ENCODE measurements at regions not wholly inside any gene's neighbourhood (a gene's known extent, or its start where the extent isn't known, plus 50 kb on each side); places are given as distances from the start of the nearest gene placed in this dataset.

- ATAC-seq (no peak), FAIRE-seq (no peak), DNase-seq (no peak)
- H3K27ac ChIP-seq = no peak overlapping the region
- 67 to 69% methylated on average over 7 of the region's 7 CpGs for WGBS, 2 donors
- H3K4me3 ChIP-seq = no peak overlapping the region
- no peaks in the 10 kb centered on the region for H3K27me3 ChIP-seq
- no peaks in the 10 kb centered on the region for H3K4me1 ChIP-seq
- no peaks in the 10 kb centered on the region for H3K36me3 ChIP-seq
- no peaks in the 10 kb centered on the region for H3K9me3 ChIP-seq
- intact Hi-C loops (cut with DNase I) = no loop called here
- TF ChIP-seq CTCF (IDR thresholded peaks at IDR 0.05) = no peak
Observed at GRCh38 chr2:238655198-238655860, 192.6 kb upstream of the TWIST2 start.

GRCh38 chr2:238655974-238656722, 191.7 kb upstream of the TWIST2 start:
- FAIRE-seq = no peak

GRCh38 chr2:238657132-238658053, 190.5 kb upstream of the TWIST2 start:
- H3K36me3 ChIP-seq = no peaks in the 10 kb centered on the region
- ATAC-seq = no peak
- DNase-seq = no peak
- no peaks in the 10 kb centered on the region for H3K4me1 ChIP-seq
- WGBS, 2 donors = 62 to 67% methylated on average over 12 of the region's 12 CpGs
- no peaks in the 10 kb centered on the region for H3K9me3 ChIP-seq
- FAIRE-seq = no peak
- TF ChIP-seq CTCF (IDR thresholded peaks at IDR 0.05) = no peak
- intact Hi-C loops (cut with DNase I) = no loop called here
- H3K4me3 ChIP-seq = no peak overlapping the region
- H3K27ac ChIP-seq = no peak overlapping the region
- H3K27me3 ChIP-seq = no peaks in the 10 kb centered on the region

More at GRCh38 chr2:238655974-238656722, 191.7 kb upstream of the TWIST2 start:
- Histone ChIP-seq H3K27me3 (no peaks in the 10 kb centered on the region), H3K9me3 (no peaks in the 10 kb centered on the region), H3K36me3 (no peaks in the 10 kb centered on the region), H3K4me1 (no peaks in the 10 kb centered on the region), H3K4me3 (no peak overlapping the region), H3K27ac (no peak overlapping the region)
- no peak for DNase-seq
- ATAC-seq = no peak
- intact Hi-C loops (cut with DNase I) = no loop called here
- TF ChIP-seq CTCF (IDR thresholded peaks at IDR 0.05) = no peak
- 52 to 68% methylated on average over 8 of the region's 8 CpGs for WGBS, 2 donors

- H3K4me1 ChIP-seq = no peaks in the 10 kb centered on the region
- FAIRE-seq (no peak), DNase-seq (no peak), ATAC-seq (no peak)
- no peak for TF ChIP-seq CTCF (IDR thresholded peaks at IDR 0.05)
- 88% methylated on average over 7 of the region's 7 CpGs for WGBS, 2 donors
- H3K9me3 ChIP-seq = no peaks in the 10 kb centered on the region
- H3K4me3 ChIP-seq = no peak overlapping the region
- intact Hi-C loops (cut with DNase I) = no loop called here
- no peaks in the 10 kb centered on the region for H3K36me3 ChIP-seq
- no peak overlapping the region for H3K27ac ChIP-seq
- H3K27me3 ChIP-seq = no peaks in the 10 kb centered on the region
Observed at GRCh38 chr2:238658054-238658407, 189.9 kb upstream of the TWIST2 start.

Data from pancreas (tissue), 10 donors.